SK-N-MC (cell line): ENCODE measurements at regions not wholly inside any gene's neighbourhood (a gene's known extent, or its start where the extent isn't known, plus 50 kb on each side); places are given as distances from the start of the nearest gene placed in this dataset.

ENCODE experiments used
- DNase-seq: peaks from one replicate; pipeline ENCODE4 v3.0.0-alpha.2; 2011; ENCODE audit warnings: low read depth, low spot score
- H3K27ac ChIP-seq: fragments of 200-600 bp; sonication (generic); 2 replicates; pipeline ENCODE4 v1.5.1; 2016; ENCODE audit warnings: mixed run types
- H3K36me3 ChIP-seq: fragments of 200-600 bp; sonication (generic); 2 replicates; pipeline ENCODE4 v1.6.1; 2017; ENCODE audit warnings: antibody characterized with exemption, low read length, mixed read lengths; ENCODE audit not compliant: insufficient read depth
- H3K4me3 ChIP-seq: fragments of 200-600 bp; sonication (generic); 2 replicates; pipeline ENCODE4 v1.5.1; 2016
- H3K9ac ChIP-seq: fragments of 200-600 bp; sonication (generic); 2 replicates; pipeline ENCODE4 v1.8.0; 2017; ENCODE audit warnings: mixed run types, mixed read lengths; ENCODE audit not compliant: insufficient read length
- H3K9me3 ChIP-seq: fragments of 200-600 bp; sonication (generic); 2 replicates; pipeline ENCODE4 v1.6.1; 2017; ENCODE audit warnings: low read depth, mild to moderate bottlenecking, antibody characterized with exemption, low read length, moderate library complexity, mixed read lengths
- EZH2 ChIP-seq: fragments of 200-600 bp; sonication (generic); IDR thresholded peaks from one replicate; pipeline ENCODE4 v1.6.1; 2017; ENCODE audit warnings: antibody characterized with exemption
- FOXP2 ChIP-seq: optimal IDR thresholded peaks from 2 replicates; pipeline ENCODE3; 2011; ENCODE audit warnings: mild to moderate bottlenecking, moderate library complexity; ENCODE audit not compliant: insufficient read depth; ENCODE audit errors: extremely low read length, control extremely low read depth
- POLR2AphosphoS5 ChIP-seq: IDR thresholded peaks from 2 replicates; pipeline ENCODE4 v1.6.1; 2012; ENCODE audit warnings: mild to moderate bottlenecking, low read depth, low read length, borderline replicate concordance

DNA sequence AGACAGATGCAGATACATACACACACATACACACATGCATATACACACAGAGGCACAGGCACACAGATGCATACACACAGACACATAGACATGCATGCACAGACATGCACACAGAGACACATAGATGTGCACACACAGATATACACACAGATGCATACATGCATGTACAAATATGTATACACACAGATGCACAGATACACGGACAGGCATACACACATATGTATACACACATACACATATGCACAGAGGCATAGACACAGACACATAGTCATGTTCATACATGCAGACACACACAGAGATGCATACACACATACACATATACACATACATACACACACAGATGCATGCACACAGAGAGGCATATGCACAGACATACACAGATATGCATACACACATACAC, 437.3 kb upstream of the SMIM21 start:
- DNase-seq, result no peak
- Histone ChIP-seq H3K9ac (no peak overlapping the region), H3K4me3 (no peak overlapping the region), H3K36me3 (no peaks in the 10 kb centered on the region), H3K27ac (no peak overlapping the region), H3K9me3 (no peaks in the 10 kb centered on the region)
- no peak for TF ChIP-seq FOXP2
- TF ChIP-seq EZH2, result no peak
- TF ChIP-seq POLR2AphosphoS5, result no peak

DNA sequence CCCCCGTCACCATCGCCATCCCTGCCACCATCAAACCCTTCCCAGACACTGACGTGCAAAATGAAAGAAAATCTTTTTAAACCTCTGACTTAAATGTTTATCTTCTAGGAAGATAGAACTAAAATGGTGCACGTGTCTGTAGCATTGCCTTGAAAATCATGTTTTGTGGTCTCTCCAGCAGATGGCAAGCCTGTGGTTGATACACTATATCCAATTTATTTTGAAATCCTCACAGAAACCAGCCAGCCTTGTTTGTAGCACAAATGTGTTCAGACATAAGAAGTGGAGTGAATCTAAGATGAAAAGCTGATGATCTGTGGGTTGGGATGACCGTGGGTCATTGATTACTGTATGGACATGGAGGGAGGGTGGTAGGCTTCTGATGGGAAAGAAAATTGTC, 436.2 kb upstream of the SMIM21 start:
- Histone ChIP-seq H3K9ac (no peak overlapping the region), H3K4me3 (no peak overlapping the region), H3K36me3 (no peaks in the 10 kb centered on the region), H3K27ac (no peak overlapping the region), H3K9me3 (no peaks in the 10 kb centered on the region)
- TF ChIP-seq FOXP2 (no peak), EZH2 (no peak), POLR2AphosphoS5 (no peak)
- DNase-seq, result no peak

DNA sequence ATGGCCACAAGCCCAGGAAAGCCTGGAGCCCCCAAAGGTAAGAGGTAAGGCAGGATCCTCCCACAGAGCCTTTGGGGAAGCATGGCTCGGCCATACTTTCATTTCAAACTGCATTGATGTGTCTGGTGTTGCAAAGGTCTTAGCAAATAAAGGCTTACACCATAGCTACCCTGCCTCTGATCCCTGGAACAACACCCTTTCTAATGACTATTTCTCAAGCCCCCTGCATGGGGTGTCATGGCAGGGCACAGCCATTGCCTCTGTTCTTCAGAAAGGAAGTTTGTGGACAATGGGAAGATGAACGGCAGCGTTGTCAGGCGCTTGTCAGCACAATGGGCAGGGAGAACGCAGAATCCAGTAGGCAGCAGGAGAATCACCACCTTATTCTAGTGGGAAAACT, 435.0 kb upstream of the SMIM21 start:
- TF ChIP-seq EZH2 (no peak), POLR2AphosphoS5 (no peak), FOXP2 (no peak)

DNA sequence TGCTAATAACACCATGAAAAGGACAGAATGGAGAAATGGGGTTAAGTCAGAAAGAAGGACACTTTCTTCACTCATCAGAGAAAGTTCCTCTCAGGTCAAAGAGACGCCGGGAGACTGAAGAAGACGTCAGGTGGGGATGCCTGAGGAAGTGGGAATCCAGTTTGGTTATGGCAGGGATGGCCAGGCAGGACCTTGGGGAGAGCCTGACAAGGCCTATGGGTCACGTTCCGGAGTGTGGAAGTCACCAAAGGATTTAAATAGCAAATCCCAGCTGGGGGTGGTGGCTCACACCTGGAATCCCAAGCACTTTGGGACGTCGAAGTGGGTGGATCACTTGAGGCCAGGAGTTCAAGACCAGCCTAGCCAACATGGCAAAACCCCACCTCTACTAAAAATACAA, 432.7 kb upstream of the SMIM21 start:
- no peaks in the 10 kb centered on the region for H3K36me3 ChIP-seq
- no peak overlapping the region for H3K9ac ChIP-seq
- DNase-seq, result no peak
- no peak overlapping the region for H3K27ac ChIP-seq
- no peaks in the 10 kb centered on the region for H3K9me3 ChIP-seq
- no peak for TF ChIP-seq FOXP2
- TF ChIP-seq POLR2AphosphoS5, result no peak
- TF ChIP-seq EZH2, result no peak
- H3K4me3 ChIP-seq, result no peak overlapping the region

More for the DNA sequence above, 435.0 kb upstream of the SMIM21 start:
- Histone ChIP-seq H3K27ac (no peak overlapping the region), H3K9ac (no peak overlapping the region), H3K9me3 (no peaks in the 10 kb centered on the region), H3K36me3 (no peaks in the 10 kb centered on the region), H3K4me3 (no peak overlapping the region)
- DNase-seq, result no peak

DNA sequence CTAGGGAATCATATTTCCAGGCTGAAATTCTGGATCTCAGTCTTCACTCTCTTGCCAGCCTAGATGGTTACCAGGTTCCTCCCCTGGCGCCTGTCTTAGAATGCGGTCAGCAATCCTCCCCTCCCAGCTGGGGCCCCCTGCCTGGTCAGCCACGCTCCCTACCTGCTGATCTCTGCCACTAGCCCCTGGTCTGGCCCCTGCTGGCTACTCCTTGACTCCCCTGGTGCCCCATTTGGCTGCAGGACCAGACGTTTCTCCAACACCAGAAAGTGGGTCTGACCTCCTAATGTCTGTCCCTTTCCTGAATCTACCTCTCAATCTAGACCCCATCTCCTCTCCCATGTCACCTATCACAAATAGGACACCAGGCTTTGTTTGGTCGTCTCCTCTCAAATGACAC, 432.0 kb upstream of the SMIM21 start:
- Histone ChIP-seq H3K9me3 (no peaks in the 10 kb centered on the region), H3K27ac (no peak overlapping the region), H3K36me3 (no peaks in the 10 kb centered on the region), H3K9ac (no peak overlapping the region), H3K4me3 (no peak overlapping the region)
- DNase-seq, result no peak
- TF ChIP-seq FOXP2 (no peak), EZH2 (no peak), POLR2AphosphoS5 (no peak)

DNA sequence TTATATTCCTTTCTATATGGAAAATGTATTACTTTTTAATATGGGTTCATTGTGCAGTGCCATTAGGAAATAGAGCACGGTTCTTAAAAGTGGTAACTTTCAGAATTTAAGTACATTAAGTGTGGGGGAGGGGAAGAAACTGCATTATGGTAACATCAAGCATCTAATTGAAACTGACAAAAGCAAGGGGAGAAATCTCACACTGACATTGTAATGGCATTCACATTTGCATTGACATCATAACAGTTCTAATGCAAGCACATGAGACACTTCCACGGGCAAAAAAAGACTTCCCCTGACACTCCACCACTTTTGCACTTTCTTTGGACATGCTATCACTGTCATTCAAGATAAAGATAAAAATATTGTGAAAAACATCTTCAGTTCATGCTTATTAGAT, 431.3 kb upstream of the SMIM21 start:
- Histone ChIP-seq H3K27ac (no peak overlapping the region), H3K36me3 (no peaks in the 10 kb centered on the region), H3K9ac (no peak overlapping the region), H3K4me3 (no peak overlapping the region), H3K9me3 (no peaks in the 10 kb centered on the region)
- TF ChIP-seq FOXP2 (no peak), POLR2AphosphoS5 (no peak), EZH2 (no peak)
- DNase-seq, result no peak

DNA sequence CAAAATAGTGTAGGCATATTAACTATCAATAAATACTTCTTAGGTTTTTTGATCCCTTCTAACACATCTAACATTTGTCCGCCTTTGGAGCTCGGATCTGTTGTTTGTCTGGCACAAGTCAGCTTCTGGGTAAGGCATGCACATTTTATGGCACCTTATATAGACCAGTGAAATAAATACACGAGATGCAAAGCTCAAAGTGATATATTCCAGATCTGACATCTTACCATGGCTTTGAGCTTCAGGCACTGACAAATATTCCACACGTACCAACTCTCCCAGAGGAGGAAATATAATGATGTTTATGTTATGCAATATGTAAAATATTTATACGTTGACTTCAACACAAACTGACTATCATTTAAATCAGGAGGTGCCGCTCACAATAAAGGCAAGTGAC, 430.1 kb upstream of the SMIM21 start:
- TF ChIP-seq POLR2AphosphoS5 (no peak), FOXP2 (no peak), EZH2 (no peak)
- no peaks in the 10 kb centered on the region for H3K9me3 ChIP-seq
- DNase-seq, result no peak
- no peak overlapping the region for H3K4me3 ChIP-seq
- no peak overlapping the region for H3K27ac ChIP-seq
- no peaks in the 10 kb centered on the region for H3K36me3 ChIP-seq
- no peak overlapping the region for H3K9ac ChIP-seq

DNA sequence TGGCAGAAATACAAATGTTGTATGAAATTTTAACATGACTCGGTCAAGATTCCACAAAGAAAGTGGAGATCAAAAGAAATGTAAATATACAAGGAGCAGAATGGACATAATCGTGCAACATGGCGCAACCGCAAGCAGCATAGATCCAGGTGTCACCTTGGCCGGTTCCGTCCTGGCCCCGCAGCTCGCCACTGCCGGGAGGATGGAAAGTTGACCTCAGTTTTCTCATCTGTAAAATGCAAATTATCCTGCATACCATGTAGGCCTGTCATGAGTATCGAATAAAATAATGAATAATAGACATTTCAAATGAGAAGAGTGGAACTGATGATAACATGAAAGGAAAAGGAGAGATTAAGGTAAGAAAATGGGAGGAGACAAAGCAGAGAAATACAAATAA, 427.3 kb upstream of the SMIM21 start:
- no peak overlapping the region for H3K9ac ChIP-seq
- no peak for DNase-seq
- TF ChIP-seq EZH2 (no peak), FOXP2 (no peak), POLR2AphosphoS5 (no peak)
- H3K27ac ChIP-seq, result no peak overlapping the region
- H3K9me3 ChIP-seq, result no peaks in the 10 kb centered on the region
- H3K4me3 ChIP-seq, result no peak overlapping the region
- H3K36me3 ChIP-seq, result no peaks in the 10 kb centered on the region

DNA sequence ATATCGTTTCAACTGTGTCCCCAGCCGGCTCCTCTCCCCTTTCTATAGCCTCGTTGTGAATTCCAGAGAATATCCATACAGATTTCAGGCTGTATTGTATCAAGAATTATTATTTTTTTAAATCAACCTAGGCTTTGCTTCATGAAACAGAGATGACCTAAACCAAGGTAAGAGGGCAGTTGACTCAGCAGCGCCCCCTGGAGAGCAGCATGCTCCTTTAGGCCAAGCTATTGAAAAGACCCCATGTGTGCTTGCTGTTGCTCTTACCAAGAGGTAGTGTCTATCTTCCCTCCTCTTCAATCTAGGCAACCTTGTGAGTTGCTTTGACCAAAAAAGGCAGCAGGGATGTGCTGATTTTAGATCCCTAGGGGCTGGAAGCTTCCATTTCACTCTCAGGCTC, 426.7 kb upstream of the SMIM21 start:
- no peaks in the 10 kb centered on the region for H3K36me3 ChIP-seq
- H3K9ac ChIP-seq, result no peak overlapping the region
- DNase-seq, result no peak
- no peaks in the 10 kb centered on the region for H3K9me3 ChIP-seq
- H3K27ac ChIP-seq, result no peak overlapping the region
- no peak overlapping the region for H3K4me3 ChIP-seq
- no peak for TF ChIP-seq FOXP2
- TF ChIP-seq POLR2AphosphoS5, result no peak
- no peak for TF ChIP-seq EZH2

DNA sequence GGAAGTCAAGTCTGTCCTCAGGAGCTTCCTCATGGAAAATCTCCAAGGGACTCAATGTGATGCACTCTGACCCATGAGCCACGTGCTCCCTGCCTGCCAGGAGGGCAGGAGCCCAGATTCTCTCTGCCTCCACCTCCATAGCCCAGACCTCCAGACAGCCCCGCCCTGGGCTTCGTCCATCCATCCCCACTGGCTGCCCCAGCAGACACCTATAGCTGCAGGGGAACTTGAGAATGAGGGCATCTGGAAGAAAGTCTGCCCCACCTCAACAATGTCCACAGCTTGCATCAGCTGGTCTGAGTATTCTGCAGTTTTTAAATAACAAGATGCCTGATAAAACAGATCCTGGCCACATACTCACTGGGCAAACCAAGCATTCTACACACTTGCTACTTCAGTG, 418.8 kb upstream of the SMIM21 start:
- Histone ChIP-seq H3K9me3 (no peaks in the 10 kb centered on the region), H3K9ac (no peak overlapping the region), H3K27ac (no peak overlapping the region), H3K36me3 (no peaks in the 10 kb centered on the region), H3K4me3 (no peak overlapping the region)
- no peak for DNase-seq
- no peak for TF ChIP-seq EZH2
- no peak for TF ChIP-seq FOXP2
- no peak for TF ChIP-seq POLR2AphosphoS5
